HG02763 (cell line): ENCODE measurements at regions not wholly inside any gene's neighbourhood (a gene's known extent, or its start where the extent isn't known, plus 50 kb on each side); places are given as distances from the start of the nearest gene placed in this dataset.
"Not testable (repeated sequence)": the region's sequence is repeated elsewhere in the genome, so short reads cannot be mapped to it uniquely, and the experiment has no call there.

Experiments
- ATAC-seq: cut with Tn5 transposase; IDR thresholded peaks from one replicate; pipeline ENCODE4 v1.9.1; 2021; ENCODE audit warnings: mild to moderate bottlenecking, moderate library complexity; ENCODE audit not compliant: unreplicated experiment

GRCh38 chr4:187108845-187109244, 385.2 kb upstream of the FAT1 start:
- no peak for ATAC-seq

- ATAC-seq = no peak
Observed at GRCh38 chr4:187109636-187110035, 386.0 kb upstream of the FAT1 start.

GRCh38 chr4:187118166-187118565, 394.5 kb upstream of the FAT1 start:
- ATAC-seq = no peak

GRCh38 chr4:187118602-187119120, 395.0 kb upstream of the FAT1 start:
- no peak for ATAC-seq

- ATAC-seq = no peak
Observed at GRCh38 chr4:187124331-187124730, 400.7 kb upstream of the FAT1 start.

GRCh38 chr4:187125062-187125461, 401.4 kb upstream of the FAT1 start:
- no peak for ATAC-seq

GRCh38 chr4:187127456-187127855, 403.8 kb upstream of the FAT1 start:
- no peak for ATAC-seq

GRCh38 chr4:187128222-187128621, 404.6 kb upstream of the FAT1 start:
- no peak for ATAC-seq

- ATAC-seq = no peak
Observed at GRCh38 chr4:187128976-187129375, 405.3 kb upstream of the FAT1 start.

GRCh38 chr4:187131826-187132225, 408.2 kb upstream of the FAT1 start:
- not testable (repeated sequence) for ATAC-seq

GRCh38 chr4:187135878-187136277, 412.2 kb upstream of the FAT1 start:
- ATAC-seq = no peak

GRCh38 chr4:187139141-187139540, 415.5 kb upstream of the FAT1 start:
- no peak for ATAC-seq

- ATAC-seq = no peak
Observed at GRCh38 chr4:187141101-187141500, 417.4 kb upstream of the FAT1 start.

GRCh38 chr4:187149229-187149945, 425.7 kb upstream of the FAT1 start:
- ATAC-seq = no peak

- ATAC-seq = no peak
Observed at GRCh38 chr4:187157380-187157958, 433.8 kb upstream of the FAT1 start.

GRCh38 chr4:187158003-187158402, 434.3 kb upstream of the FAT1 start:
- ATAC-seq = no peak

- no peak for ATAC-seq
Observed at GRCh38 chr4:187160486-187160885, 436.8 kb upstream of the FAT1 start.

GRCh38 chr4:187166886-187167512, 443.3 kb upstream of the FAT1 start:
- ATAC-seq = no peak

- no peak for ATAC-seq
Observed at GRCh38 chr4:187171706-187172339, 448.2 kb upstream of the FAT1 start.

- ATAC-seq = no peak
Observed at GRCh38 chr4:187172340-187172761, 448.7 kb upstream of the FAT1 start.

GRCh38 chr4:187174749-187175148, 451.1 kb upstream of the FAT1 start:
- no peak for ATAC-seq

GRCh38 chr4:187175197-187175596, 451.5 kb upstream of the FAT1 start:
- ATAC-seq = no peak
